ENCODE measurements at regions not wholly inside any gene's neighbourhood (a gene's known extent, or its start where the extent isn't known, plus 50 kb on each side); places are given as distances from the start of the nearest gene placed in this dataset.

GRCh38 chr18:54772056-54772455 is 56.2 kb upstream of the RAB27B start:
- no peak for DNase-seq

DNA sequence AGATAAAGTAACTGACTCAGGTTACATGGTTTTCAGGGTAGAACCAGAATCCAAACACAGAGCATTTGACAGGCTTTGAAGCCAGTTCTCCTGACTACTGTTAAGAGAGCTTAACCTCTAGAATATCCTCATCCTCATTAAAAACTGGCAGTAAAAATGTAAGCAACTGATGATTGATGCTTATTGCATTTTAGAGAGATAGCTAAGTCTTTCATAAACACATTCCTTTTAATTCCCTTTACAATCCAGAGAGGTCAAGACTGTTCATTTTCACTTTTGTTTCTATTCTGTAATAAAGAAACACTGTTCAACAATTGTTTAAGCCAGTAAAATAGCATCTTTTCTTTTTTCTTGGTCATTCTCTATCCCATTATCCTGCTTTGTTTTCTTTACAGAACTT is 53.9 kb upstream of the RAB27B start:
- DNase-seq, result no peak

DNA sequence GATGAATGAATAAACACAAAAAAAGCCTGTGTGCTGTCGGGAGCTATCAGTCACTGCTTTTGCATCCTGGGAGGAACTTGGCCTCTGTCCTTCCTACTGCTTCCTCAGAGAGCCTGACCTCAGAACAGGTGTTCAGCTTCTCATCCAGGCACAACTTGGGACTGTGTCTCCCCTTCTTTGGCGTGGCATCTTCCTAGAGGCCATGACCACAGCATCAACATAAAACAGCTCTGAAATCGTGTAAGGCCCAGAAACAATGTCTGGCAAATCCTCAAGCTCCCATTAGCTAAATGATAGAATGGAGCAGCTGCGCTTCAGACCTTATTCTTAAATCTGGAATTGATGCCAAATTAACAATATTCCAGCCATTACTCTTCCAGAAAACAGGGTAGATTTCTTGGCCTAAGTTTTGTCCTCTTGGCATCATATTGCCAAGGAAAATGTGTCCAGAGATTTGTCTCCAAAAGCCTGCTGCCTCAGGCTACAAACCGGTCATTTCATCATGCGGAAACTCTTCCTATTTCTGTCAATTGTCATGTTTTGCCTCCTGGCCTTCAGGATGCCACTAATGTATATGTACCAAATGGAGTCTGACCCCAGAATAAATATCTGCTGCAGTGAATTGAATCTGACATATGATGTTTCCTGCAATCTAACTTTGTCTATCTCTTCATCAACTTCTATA is 53.2 kb upstream of the RAB27B start:
- no peak for DNase-seq

GRCh38 chr18:54775686-54776085 is 52.6 kb upstream of the RAB27B start:
- DNase-seq, result no peak

DNA sequence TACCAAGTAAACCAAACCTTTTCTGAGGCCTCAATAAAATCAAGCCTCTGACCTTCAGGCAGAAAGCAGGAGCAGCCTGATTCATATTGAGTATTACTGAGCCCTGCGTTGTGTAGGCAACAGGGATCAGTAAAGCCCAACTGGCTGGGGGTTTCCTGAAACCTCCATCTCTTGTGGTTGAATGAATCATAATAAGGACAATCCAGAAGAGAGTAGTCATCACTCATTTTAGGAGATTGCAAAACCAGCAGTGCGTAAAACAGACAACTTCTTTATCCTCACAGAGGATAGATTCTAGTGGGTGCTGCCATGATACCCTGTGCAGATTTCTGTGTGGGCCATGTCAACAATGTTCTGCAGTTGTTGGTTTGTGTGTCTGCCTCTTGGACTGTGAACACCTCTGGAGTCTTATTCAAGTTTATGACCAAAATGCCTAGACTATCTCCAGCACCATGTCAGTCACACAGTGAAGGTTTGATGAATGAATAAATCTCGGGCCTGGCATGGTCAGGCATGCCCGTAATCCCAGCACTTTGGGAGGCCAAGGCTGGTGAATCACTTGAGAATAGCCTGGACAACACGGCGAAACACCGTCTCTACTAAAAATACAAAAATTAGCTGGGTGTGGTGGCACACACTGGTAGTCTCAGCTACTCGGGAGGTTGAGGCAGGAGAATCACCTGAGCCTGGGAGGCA is 51.8 kb upstream of the RAB27B start:
- no peak for DNase-seq

DNA sequence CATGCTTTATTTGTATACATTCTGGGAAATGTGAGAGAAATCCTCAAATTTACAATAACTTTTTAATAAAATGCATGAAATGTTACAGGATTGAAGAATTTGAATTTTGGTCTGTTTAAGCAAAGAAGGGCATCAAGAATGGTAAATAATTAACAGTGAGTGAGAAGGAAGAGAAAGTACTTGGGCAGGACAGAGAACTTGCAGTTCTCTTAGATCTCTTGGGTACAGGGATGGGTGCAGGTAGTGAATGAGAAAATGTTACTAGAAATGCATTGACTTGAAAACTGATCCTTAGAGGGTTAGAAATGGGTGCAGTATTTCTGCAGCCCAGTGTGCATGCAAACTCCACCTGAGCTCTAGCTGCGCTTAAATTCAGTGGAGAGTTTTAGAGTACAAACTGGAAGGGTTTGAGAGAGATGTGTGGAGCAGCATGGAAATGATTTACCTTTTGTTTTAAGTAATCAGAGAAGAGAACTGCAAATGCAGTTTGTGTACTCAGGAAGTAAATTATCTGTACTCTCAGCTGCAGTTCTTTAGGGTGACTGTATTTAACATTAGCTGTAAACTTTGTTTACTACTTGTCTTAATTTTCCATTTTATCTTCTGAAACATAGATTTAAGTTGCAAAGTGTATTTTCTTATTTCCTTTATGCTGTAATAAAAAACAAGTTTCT is 51.0 kb upstream of the RAB27B start:
- no peak for DNase-seq

DNA sequence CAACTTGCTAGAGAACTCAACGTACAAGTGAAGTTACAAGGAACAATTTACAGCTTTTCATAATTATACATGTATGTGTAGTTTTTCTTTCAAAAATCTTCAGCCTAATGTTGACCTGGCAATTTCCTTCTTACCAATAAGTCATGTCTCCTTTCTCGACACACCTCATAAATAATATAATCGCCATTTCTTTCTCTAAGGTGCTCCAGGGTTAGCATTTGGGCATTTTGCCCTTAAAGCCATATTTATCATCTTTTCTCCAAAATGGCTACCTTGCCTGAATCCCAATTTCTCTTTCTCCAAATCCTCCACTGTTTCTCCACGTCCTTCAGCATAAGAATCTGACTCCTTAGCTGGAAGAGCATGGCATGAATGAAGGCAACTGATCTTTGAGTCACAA is 50.3 kb upstream of the RAB27B start:
- no peak for DNase-seq

Measured in DMS153 (cell line).